Activated T-cell treated with anti-CD3 and anti-CD28 coated beads, Interleukin-2, amount 50 U/mL, for 72 hours (primary cell): ENCODE measurements at regions not wholly inside any gene's neighbourhood (a gene's known extent, or its start where the extent isn't known, plus 50 kb on each side); places are given as distances from the start of the nearest gene placed in this dataset.
"Not testable (repeated sequence)": the region's sequence is repeated elsewhere in the genome, so short reads cannot be mapped to it uniquely, and the experiment has no call there.

Experiments used
- ATAC-seq, 2 donors: fragments of 150-1000 bp; cut with Tn5 transposase; replicated peaks in 1 of 2; 2 replicates each; pipeline ENCODE4 v1.10.0; 2021; ENCODE audit warnings: moderate library complexity in 2 of 2, mild to moderate bottlenecking in 1 of 2
- DNase-seq, 2 donors: peaks; one replicate each; pipeline ENCODE4 v3.0.0; 2021 to 2022; ENCODE audit warnings: mixed read lengths in 1 of 2
- H3K27ac Mint-ChIP-seq: one replicate; pipeline ENCODE4 v1.8.0; 2022; ENCODE audit warnings: mild to moderate bottlenecking, moderate library complexity, mixed read lengths
- H3K27me3 Mint-ChIP-seq: one replicate; pipeline ENCODE4 v1.8.0; 2022; ENCODE audit warnings: low read depth, mixed read lengths
- H3K36me3 Mint-ChIP-seq, 2 donors: one replicate each; pipeline ENCODE4 v1.8.0; 2022; ENCODE audit warnings: mixed read lengths in 2 of 2, mild to moderate bottlenecking in 1 of 2; ENCODE audit not compliant: insufficient read depth in 2 of 2
- H3K4me1 Mint-ChIP-seq: one replicate; pipeline ENCODE4 v1.8.0; 2022; ENCODE audit warnings: low read depth, mixed read lengths
- H3K4me3 Mint-ChIP-seq, 2 donors: one replicate each; pipeline ENCODE4 v1.8.0; 2022; ENCODE audit warnings: mild to moderate bottlenecking in 2 of 2, mixed read lengths in 2 of 2, moderate library complexity in 2 of 2
- H3K9me3 Mint-ChIP-seq, 2 donors: one replicate each; pipeline ENCODE4 v1.8.0; 2022; ENCODE audit warnings: mixed read lengths in 2 of 2

DNA sequence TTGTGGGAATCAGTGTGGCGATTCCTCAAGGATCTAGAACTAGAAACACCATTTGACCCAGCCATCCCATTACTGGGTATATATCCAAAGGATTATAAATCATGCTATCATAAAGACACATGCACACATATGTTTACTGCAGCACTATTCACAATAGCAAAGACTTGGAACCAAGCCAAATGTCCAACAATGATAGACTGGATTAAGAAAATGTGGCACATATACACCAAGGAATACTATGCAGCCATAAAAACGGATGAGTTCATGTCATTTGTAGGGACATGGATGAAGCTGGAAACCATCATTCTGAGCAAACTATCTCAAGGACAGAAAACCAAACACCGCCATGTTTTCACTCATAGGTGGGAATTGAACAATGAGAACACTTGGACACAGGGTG is 250.9 kb upstream of the FGF13 start:
- not testable (repeated sequence) for ATAC-seq, H3K27ac Mint-ChIP-seq, DNase-seq

DNA sequence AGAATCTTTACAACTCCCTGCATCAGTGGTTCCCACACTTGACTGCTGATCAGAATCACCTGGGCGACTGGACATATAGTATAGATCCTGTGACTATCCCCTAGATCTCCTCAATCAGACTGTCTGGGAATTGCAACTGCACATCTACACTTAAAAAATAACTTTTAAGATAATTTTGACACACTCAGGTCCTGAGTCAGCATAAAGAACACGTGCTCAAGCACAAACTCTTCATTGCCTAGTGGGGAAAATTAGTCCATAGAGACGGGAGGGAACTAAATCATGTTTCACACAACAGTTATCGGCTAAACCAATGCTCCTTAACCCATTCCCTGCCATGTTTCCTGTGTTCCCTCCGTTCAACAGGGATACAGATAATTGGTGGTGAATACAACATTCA is 243.5 kb upstream of the FGF13 start:
- Mint-ChIP-seq H3K4me1 (no peaks in the 10 kb centered on the region), H3K9me3 (peaks cover 0 to 2% of the 10 kb centered on the region in 2 donors), H3K4me3 (no peak overlapping the region), H3K36me3 (no peaks in the 10 kb centered on the region), H3K27ac (no peak overlapping the region), H3K27me3 (peaks cover 31% of the 10 kb centered on the region)
- ATAC-seq (no peak), DNase-seq (no peak)

More for the DNA sequence above, 250.9 kb upstream of the FGF13 start:
- H3K4me1 Mint-ChIP-seq, H3K4me3 Mint-ChIP-seq, H3K36me3 Mint-ChIP-seq, H3K9me3 Mint-ChIP-seq: not testable (repeated sequence)
- H3K27me3 Mint-ChIP-seq: peaks cover 20% of the 10 kb centered on the region

DNA sequence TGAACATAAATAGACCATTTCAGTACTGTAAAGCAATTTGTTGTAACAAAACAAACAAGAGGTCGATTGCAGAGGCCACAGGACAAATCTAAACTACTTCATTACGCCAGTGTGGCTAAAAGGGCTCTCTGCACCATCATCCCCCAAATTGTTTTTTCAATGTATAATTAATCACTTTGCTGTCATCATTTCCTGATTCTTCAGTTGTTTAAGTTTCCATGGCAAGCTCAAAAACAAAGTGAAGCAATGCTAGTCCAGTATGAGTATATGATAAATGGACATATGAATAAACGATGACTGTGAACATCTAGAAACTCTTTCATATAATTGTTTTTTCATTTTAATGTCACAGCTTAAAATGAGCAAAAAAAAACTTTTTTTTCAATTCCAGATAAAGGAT is 235.4 kb upstream of the FGF13 start:
- ATAC-seq: no peak
- DNase-seq: no peak
- H3K27me3 Mint-ChIP-seq: peaks cover 25% of the 10 kb centered on the region
- no peaks in the 10 kb centered on the region for H3K36me3 Mint-ChIP-seq
- H3K4me3 Mint-ChIP-seq: no peak overlapping the region
- no peaks in the 10 kb centered on the region for H3K9me3 Mint-ChIP-seq
- no peak overlapping the region for H3K27ac Mint-ChIP-seq
- no peaks in the 10 kb centered on the region for H3K4me1 Mint-ChIP-seq

DNA sequence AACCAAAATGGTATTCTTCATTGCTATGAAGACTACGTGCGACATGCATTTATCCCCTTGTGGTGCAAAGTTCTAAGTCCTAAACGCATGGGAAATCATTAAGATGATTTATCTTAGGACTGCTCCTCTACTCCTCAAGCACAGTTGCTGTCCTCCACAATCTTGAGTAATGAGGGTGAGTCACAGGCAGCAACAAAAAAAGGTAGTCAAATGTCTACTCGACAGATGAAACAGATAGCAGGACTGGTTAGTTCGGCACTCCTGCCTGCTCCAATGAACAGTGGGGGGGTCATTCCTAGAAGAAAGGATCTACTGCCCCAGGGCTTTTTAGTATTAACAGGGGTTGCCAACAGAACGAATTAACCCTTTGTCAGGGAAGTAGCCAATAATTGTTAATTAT is 233.7 kb upstream of the FGF13 start:
- H3K36me3 Mint-ChIP-seq: no peaks in the 10 kb centered on the region

GRCh38 chrX:138939038-138939437 is 227.5 kb upstream of the FGF13 start:
- H3K27ac Mint-ChIP-seq: no peak overlapping the region
- DNase-seq: no peak
- H3K4me1 Mint-ChIP-seq: no peaks in the 10 kb centered on the region
- peaks cover 18% of the 10 kb centered on the region for H3K27me3 Mint-ChIP-seq
- ATAC-seq: no peak
- no peaks in the 10 kb centered on the region for H3K36me3 Mint-ChIP-seq
- H3K9me3 Mint-ChIP-seq: no peaks in the 10 kb centered on the region
- no peak overlapping the region for H3K4me3 Mint-ChIP-seq

More for the DNA sequence above, 233.7 kb upstream of the FGF13 start:
- no peaks in the 10 kb centered on the region for H3K9me3 Mint-ChIP-seq
- peaks cover 24% of the 10 kb centered on the region for H3K27me3 Mint-ChIP-seq
- no peak for DNase-seq
- no peaks in the 10 kb centered on the region for H3K4me1 Mint-ChIP-seq
- H3K27ac Mint-ChIP-seq: no peak overlapping the region
- no peak overlapping the region for H3K4me3 Mint-ChIP-seq
- no peak for ATAC-seq

DNA sequence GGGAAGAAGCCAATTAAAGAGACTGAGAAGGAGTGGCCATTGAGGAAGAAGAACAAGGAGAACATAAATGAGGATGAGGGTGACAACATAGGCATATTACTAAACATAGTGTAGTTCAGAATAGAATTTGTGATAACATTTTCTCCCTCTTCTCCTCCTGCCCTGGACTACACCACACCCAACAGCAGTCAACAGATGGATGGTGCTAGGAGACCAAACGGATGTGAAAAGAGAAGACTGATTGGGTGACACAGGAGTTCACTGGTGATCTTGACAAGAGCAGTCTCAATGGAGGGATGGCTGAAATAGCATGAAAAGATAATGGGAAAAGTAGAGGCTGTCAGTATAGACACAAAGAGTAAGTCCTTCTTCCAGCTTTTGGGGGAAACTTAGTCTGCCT is 226.5 kb upstream of the FGF13 start:
- ATAC-seq (no peak), DNase-seq (no peak)
- peaks cover 18% of the 10 kb centered on the region for H3K27me3 Mint-ChIP-seq
- H3K4me3 Mint-ChIP-seq: no peak overlapping the region
- no peaks in the 10 kb centered on the region for H3K36me3 Mint-ChIP-seq
- H3K9me3 Mint-ChIP-seq: no peaks in the 10 kb centered on the region
- H3K27ac Mint-ChIP-seq: no peak overlapping the region
- H3K4me1 Mint-ChIP-seq: no peaks in the 10 kb centered on the region

DNA sequence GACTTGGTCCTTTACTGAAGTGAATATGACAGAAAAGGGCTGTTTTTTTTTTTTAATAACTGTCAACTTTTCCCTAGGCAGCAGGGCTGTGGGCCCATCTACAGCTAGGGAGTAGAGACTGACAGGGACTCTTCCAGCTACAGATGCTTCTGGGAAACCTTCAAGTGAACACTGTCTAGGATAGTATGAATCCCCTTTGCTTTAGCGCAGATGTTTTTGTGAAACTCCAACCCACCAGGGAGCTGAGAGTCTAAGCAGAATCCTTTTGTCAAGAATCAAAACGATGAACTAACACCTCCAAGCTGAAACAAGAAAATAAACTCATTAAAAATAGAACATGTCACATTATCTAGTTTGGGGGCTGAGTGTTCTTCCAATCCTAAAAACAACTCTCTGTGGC is 219.7 kb upstream of the FGF13 start:
- no peak for ATAC-seq
- no peaks in the 10 kb centered on the region for H3K36me3 Mint-ChIP-seq
- H3K27ac Mint-ChIP-seq: no peak overlapping the region
- H3K9me3 Mint-ChIP-seq: no peaks in the 10 kb centered on the region
- no peak for DNase-seq
- H3K4me1 Mint-ChIP-seq: no peaks in the 10 kb centered on the region
- peaks cover 25% of the 10 kb centered on the region for H3K27me3 Mint-ChIP-seq
- H3K4me3 Mint-ChIP-seq: no peak overlapping the region

- no peak for ATAC-seq
- no peak overlapping the region for H3K27ac Mint-ChIP-seq
Observed at GRCh38 chrX:138930583-138930945, 219.0 kb upstream of the FGF13 start.

DNA sequence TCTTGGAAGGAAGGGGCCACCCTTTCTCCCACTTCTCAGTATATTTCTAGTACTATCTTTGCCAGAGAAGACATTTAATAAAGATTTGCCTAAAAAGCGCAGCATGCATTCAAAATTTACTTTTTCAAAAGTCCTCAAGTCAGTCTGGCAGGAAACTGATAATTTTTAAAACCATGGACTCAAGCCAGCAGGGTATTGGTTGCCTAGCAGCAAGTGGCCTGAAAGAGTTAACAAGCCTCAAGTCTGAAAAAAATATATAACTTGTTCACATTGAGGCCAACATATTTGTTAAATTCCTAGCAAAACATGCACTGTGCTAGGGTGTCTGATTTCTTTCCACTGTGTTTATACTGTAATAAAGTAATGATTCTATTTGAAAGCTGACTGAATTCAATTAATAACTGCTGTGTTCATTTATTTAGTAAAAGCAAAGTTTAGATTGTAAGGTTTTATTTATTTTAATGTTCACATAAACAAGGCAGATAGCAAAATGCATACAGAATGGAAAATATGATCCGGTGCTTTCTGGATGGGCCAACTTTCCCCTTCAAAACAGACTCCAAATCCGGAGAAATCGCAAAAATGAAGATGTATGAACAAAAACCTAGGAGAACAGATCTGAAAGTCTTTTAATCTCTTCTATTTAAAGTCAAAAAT is 218.5 kb upstream of the FGF13 start:
- Mint-ChIP-seq H3K9me3 (no peaks in the 10 kb centered on the region), H3K36me3 (no peaks in the 10 kb centered on the region)

More at GRCh38 chrX:138930583-138930945, 219.0 kb upstream of the FGF13 start:
- Mint-ChIP-seq H3K27me3 (peaks cover 25% of the 10 kb centered on the region), H3K4me3 (no peak overlapping the region), H3K9me3 (no peaks in the 10 kb centered on the region), H3K4me1 (no peaks in the 10 kb centered on the region), H3K36me3 (no peaks in the 10 kb centered on the region)
- no peak for DNase-seq

GRCh38 chrX:138928737-138929459 is 217.4 kb upstream of the FGF13 start:
- Mint-ChIP-seq H3K9me3 (peaks cover 0 to 1% of the 10 kb centered on the region in 2 donors), H3K4me3 (no peak overlapping the region), H3K27me3 (peaks cover 18% of the 10 kb centered on the region), H3K36me3 (no peaks in the 10 kb centered on the region), H3K4me1 (no peaks in the 10 kb centered on the region), H3K27ac (no peak overlapping the region)
- DNase-seq (no peak), ATAC-seq (no peak)

More for the DNA sequence above, 218.5 kb upstream of the FGF13 start:
- Mint-ChIP-seq H3K27ac (no peak overlapping the region), H3K4me1 (no peaks in the 10 kb centered on the region), H3K4me3 (no peak overlapping the region), H3K27me3 (peaks cover 23% of the 10 kb centered on the region)
- DNase-seq: no peak
- ATAC-seq: no peak

- Mint-ChIP-seq H3K36me3 (no peaks in the 10 kb centered on the region), H3K27me3 (peaks cover 28% of the 10 kb centered on the region), H3K27ac (no peak overlapping the region), H3K9me3 (peaks cover 3 to 4% of the 10 kb centered on the region in 2 donors), H3K4me1 (no peaks in the 10 kb centered on the region), H3K4me3 (no peak overlapping the region)
- no peak for DNase-seq
- ATAC-seq: no peak
Observed at GRCh38 chrX:138925330-138925729, 213.8 kb upstream of the FGF13 start.

- peaks cover 3 to 4% of the 10 kb centered on the region in 2 donors for H3K9me3 Mint-ChIP-seq
- no peak overlapping the region for H3K4me3 Mint-ChIP-seq
- H3K27me3 Mint-ChIP-seq: peaks cover 22% of the 10 kb centered on the region
- no peaks in the 10 kb centered on the region for H3K4me1 Mint-ChIP-seq
- ATAC-seq (no peak), DNase-seq (no peak)
- no peak overlapping the region for H3K27ac Mint-ChIP-seq
- no peaks in the 10 kb centered on the region for H3K36me3 Mint-ChIP-seq
Observed at GRCh38 chrX:138923805-138924204, 212.3 kb upstream of the FGF13 start.

DNA sequence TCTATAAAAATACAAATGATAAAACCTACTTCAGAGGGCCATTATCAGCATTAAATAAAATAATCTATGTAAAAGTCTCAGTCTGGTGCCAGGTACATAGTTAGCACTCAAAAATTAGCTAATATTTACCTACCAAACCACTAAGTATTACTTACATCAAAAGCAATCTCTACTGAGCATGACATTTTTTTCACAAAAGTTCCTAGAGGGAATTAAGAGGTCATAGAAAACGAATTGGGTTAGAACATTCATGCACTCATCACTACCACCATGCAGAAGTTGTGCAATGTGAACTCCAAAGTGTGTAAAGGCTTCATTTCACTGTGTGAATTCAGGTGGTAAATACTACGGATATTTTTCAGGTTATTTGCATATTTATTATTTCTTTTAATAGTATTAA is 209.5 kb upstream of the FGF13 start:
- H3K27me3 Mint-ChIP-seq: peaks cover 17% of the 10 kb centered on the region

GRCh38 chrX:138917781-138918180 is 206.3 kb upstream of the FGF13 start:
- DNase-seq (no peak), ATAC-seq (no peak)
- H3K36me3 Mint-ChIP-seq: no peaks in the 10 kb centered on the region
- H3K27me3 Mint-ChIP-seq: peaks cover 23% of the 10 kb centered on the region
- no peak overlapping the region for H3K4me3 Mint-ChIP-seq
- H3K9me3 Mint-ChIP-seq: peaks cover 0 to 4% of the 10 kb centered on the region in 2 donors
- no peaks in the 10 kb centered on the region for H3K4me1 Mint-ChIP-seq
- no peak overlapping the region for H3K27ac Mint-ChIP-seq

More for the DNA sequence above, 209.5 kb upstream of the FGF13 start:
- Mint-ChIP-seq H3K4me3 (no peak overlapping the region), H3K36me3 (no peaks in the 10 kb centered on the region), H3K27ac (no peak overlapping the region), H3K9me3 (peaks cover 3 to 4% of the 10 kb centered on the region in 2 donors), H3K4me1 (no peaks in the 10 kb centered on the region)
- no peak for DNase-seq
- no peak for ATAC-seq
